Vagina (tissue), 2 donors: ENCODE measurements at regions not wholly inside any gene's neighbourhood (a gene's known extent, or its start where the extent isn't known, plus 50 kb on each side); places are given as distances from the start of the nearest gene placed in this dataset.

Experiments used
- POLR2A ChIP-seq, 2 donors: fragments of 450-650 bp; IDR thresholded peaks; one replicate each; pipeline ENCODE4 v1.6.1; 2017; ENCODE audit warnings: antibody characterized with exemption in 2 of 2, mild to moderate bottlenecking in 2 of 2, moderate library complexity in 2 of 2
- TF ChIP-seq, protein P1 (sequence below), 3 experiments: fragments of 450-650 bp in 2 of 3; fragments of 200-600 bp in 1 of 3; sonication (generic) in 1 of 3; IDR thresholded peaks; one replicate each; pipeline ENCODE4 v1.5.1; 2017 to 2019; ENCODE audit warnings: antibody characterized with exemption in 3 of 3, mild to moderate bottlenecking in 2 of 3, moderate library complexity in 2 of 3

DNA sequence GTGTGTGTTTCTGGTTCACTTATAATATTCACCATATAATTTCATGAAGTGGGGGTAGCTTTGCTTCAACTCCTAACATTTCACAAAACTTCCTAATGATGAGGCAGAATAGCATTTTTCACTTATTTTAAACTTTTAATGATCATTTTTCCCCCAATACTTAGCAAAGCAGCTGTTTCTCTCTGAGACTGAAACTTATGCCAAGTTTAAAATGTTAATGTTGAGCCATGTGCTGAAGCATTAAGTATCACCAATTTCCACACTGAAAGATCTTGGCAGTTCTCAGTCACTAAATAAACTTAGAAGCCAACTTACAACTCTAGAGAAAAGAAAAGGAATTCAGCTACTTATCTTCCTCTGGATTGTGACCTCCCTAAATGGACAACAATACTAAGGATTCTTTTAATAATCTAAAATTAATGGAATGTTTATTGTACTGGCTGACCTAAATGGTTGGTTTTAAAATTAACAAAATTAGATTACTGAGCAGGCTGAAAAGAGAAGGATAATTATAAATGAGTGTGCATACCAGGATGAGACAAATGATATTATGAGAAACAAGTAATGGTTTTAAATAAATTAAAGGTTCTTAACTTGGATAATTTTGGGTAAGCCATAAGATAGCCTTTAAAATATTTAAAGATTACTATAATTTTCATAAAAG is 1429.4 kb upstream of the ADGRL3 start:
- TF ChIP-seq, protein P1, sequence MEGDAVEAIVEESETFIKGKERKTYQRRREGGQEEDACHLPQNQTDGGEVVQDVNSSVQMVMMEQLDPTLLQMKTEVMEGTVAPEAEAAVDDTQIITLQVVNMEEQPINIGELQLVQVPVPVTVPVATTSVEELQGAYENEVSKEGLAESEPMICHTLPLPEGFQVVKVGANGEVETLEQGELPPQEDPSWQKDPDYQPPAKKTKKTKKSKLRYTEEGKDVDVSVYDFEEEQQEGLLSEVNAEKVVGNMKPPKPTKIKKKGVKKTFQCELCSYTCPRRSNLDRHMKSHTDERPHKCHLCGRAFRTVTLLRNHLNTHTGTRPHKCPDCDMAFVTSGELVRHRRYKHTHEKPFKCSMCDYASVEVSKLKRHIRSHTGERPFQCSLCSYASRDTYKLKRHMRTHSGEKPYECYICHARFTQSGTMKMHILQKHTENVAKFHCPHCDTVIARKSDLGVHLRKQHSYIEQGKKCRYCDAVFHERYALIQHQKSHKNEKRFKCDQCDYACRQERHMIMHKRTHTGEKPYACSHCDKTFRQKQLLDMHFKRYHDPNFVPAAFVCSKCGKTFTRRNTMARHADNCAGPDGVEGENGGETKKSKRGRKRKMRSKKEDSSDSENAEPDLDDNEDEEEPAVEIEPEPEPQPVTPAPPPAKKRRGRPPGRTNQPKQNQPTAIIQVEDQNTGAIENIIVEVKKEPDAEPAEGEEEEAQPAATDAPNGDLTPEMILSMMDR (IDR thresholded peaks at IDR 0.05) = no peak
- TF ChIP-seq POLR2A (IDR thresholded peaks at IDR 0.05) = no peak
